HG03432 (cell line): ENCODE measurements at regions not wholly inside any gene's neighbourhood (a gene's known extent, or its start where the extent isn't known, plus 50 kb on each side); places are given as distances from the start of the nearest gene placed in this dataset.

Source experiments
- ATAC-seq: cut with Tn5 transposase; IDR thresholded peaks from one replicate; pipeline ENCODE4 v1.9.1; 2021; ENCODE audit warnings: mild to moderate bottlenecking, moderate library complexity; ENCODE audit not compliant: unreplicated experiment

DNA sequence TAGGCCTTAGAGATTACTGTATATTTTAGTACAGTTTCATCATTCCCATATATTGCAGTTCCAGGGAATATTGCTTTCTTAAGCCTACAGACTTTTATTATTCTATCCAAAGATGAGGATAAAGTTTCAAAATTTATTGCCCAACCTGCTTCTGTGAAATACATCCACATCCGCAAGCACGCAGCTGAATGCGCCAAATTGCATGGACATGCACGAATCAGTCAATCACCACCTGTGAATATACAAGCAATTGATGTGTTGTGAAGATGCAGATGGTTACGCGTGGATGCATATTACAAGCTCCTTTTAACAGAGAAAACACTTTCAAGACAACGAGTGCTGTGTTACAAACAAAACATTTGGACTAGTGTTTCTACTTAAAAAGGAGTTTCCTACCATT is 577.8 kb upstream of the PLXNA2 start:
- no peak for ATAC-seq

DNA sequence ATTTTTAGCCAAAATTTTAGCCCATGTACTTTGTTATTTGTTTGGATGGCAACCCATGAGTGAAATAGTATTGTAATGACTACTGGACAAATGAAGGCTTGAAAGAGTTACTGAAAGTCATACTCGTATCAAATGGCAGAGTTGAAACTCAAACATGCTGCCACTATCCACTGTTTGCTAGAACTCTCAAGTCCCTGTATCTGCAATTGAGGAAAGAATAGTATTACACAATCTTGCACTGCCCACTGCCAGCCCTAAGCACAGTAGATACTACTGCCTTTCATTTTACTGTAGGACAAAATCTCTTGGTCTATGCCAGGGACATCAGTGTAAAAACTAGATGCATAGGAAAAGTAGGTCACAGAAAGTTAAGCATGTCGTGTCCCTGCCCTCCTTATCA is 581.1 kb upstream of the PLXNA2 start:
- no peak for ATAC-seq

DNA sequence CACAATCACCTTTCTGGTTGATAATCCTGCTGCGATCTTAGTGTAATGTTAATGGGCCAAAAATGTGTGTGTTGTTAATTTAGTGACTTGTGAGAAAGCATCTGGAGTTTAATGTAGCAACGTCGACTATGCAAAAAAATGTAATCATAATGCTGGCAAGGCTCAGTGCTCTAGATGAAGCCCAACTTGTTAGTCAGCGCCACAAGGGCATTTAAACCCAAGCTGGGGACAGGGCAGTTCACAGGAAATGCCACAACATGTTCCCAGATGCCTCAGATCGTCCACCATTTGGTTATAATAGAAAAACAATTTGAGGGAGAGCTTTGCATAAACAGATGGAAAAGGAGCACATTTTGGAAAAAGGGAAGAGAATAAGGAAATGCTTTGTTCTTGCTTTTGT is 585.4 kb upstream of the PLXNA2 start:
- no peak for ATAC-seq

DNA sequence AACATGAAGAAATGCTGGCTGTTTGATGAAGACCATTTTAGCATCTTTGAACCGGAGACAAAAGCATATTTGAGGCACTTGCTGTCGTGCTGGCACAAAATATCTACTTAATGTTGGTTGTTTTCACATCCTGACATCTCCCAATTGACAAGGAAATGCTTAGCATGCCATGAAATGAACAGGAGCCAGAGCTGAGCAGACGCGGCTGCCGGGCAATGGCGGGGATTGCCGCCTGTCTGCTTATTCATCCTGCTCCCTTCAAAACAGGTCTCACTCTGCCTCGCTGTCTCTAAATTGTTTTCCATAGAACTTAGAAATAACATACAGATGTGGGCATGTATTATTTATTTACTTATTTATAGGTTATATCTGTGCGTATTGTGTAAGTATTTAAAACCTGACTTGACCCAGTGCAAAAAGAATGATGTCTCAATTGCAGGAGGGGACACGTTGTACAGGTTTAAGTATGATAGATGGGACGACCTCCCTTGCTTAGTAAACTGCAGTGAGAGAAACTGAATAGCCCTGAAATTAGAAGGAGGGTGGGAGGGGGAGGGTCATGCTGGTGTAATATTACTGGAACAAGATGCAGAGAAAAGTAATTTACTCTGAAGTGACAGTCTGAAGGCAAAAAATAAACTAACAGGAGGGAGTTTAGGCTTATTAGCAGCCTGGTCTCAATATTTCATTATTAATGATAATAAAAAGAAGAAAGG is 590.4 kb upstream of the PLXNA2 start:
- no peak for ATAC-seq

DNA sequence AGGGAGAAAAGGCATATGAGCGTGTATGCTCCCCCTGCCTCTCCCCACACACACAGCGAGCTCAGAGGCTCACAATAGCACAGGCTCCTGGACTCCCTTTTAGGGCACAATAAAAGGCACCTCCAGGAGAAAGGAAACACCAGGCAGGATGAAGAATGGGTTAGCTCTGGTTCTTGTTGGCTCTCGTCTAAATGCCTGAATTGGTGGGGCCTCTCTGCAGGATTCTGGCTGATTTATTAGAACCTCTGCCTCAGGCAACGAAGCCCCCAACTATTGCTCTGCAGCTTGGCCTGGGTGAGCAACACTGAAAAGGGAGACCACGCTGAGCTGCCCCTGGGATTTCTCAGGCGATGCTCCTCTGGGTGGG is 590.9 kb upstream of the PLXNA2 start:
- ATAC-seq = no peak

DNA sequence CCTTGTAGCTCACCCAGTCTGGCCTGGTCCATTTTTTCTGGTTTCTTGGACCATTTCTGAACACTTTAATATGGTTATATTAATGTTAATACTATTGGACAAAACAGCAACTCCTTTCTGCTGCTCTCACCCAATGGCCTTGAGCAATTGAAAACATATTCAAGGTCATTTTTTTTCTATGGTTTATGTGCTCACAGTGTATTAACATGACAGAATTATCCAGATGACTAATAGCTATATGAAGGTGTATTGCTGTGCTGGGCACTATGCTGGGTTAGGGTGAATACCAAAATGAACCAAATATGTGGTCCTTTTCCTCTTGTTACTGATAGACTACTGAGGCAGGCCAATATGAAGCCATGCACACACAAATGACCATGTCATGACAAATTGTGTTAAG is 591.6 kb upstream of the PLXNA2 start:
- no peak for ATAC-seq

DNA sequence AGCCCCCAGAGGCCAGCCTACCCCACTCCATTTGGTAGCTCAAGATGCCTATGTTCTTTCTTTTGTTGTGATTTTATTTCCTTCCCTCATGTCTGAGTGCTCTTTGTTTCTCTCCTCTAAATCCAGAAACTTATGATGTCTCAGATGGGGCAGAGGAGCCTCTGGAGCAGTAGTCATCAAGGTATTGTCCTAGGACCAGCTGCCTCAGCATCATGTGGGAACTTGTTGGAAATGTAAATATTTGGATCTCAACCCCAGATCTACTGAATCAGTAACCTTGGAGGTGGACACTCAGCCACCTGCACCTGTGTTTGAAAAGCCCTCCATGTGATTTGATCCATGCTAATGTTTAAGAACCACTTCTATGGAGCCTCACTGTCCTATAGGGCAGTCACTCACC is 593.1 kb upstream of the PLXNA2 start:
- ATAC-seq = no peak

DNA sequence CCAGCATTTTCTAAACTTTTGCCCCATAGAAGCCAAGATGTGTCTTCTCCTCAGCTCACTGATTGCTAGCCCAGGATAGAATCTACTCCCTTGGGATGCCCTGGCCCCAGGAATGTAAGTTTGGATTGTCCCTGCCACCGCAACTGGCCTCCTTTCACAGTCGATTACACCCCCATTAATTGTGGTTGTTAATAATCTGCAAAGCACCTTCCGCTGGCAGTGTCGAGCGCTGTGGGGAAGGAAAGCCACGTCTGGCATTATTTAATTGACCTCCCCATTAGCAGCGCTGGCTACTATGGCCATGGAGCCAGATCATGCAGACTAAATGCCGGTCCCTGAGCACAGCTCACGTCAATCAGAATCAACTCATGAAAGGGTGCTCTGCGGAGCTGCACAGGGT is 597.3 kb upstream of the PLXNA2 start:
- ATAC-seq = no peak

DNA sequence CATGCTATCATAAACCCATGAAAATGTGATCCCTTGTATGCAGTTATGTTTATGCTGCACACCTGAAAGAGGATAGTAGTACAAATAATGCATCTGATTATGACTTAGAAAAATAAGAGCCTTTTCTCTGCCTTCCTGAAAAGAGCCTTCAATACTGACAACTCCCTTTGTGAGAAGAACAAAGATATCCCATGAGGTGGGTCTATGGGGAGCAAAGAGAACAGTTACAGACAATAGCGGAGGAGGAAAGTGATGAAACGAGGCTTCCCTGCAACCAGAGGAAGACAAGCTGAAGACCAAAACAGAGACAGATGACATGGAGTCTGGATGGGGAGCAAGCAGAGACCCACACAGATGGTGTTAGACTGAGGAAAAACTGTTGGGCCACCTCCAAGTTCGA is 598.3 kb upstream of the PLXNA2 start:
- ATAC-seq = no peak

DNA sequence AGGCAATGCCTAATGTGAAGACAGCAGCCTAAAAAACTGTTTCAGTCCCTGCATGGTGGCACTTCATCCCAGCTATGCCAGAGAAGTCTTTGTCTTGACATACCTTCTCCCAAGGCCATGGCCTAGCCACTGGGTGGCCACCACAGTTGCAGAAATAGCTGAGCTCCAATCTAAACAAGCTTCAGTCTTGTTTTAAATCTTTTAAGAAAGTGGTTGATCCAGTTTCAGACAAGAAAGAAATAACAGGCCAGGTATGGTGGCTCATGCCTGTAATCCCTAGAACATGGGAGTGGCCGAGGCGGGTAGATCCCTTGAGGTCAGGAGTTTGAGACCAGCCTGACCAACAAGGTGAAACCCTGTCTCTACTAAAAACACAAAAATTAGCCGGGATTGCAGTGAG is 600.0 kb upstream of the PLXNA2 start:
- no peak for ATAC-seq

DNA sequence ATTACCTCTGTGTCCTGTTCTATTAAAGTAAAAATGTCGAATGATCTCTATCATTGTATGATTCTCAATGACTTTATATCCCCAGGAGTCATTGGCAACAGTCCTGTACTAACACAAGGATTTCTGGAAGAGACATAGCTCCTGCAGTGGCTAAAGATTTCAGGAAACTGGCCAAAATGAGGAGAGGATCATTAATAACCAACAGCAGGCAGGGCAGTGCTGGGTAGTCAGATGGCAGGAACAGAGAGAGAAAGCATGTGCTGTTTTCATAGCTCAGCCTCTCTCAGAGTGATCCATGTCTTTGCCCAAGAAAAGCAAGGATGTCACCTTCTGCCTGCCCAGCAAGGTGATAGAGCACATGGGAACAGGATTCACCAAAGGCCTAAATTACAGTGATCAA is 604.7 kb upstream of the PLXNA2 start:
- ATAC-seq = no peak

DNA sequence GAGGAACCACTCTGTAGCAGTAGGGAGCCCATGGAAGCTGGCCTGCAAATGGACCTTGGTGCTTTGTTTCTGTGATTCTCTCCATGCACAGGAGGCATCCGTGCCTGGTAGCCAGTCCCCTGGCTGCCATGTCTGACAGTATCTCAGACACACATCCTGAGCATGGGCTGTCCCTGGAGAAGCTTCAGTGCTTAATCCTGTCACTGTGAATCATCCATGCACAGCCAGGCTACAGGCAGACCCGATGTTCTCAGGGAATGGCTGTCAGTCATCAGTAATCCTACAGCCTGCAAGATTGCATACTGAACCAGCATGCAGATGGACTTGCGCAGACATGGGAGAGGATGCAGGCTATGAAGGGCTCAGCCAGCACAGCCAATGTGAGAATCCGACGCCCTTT is 606.3 kb upstream of the PLXNA2 start:
- ATAC-seq = no peak

DNA sequence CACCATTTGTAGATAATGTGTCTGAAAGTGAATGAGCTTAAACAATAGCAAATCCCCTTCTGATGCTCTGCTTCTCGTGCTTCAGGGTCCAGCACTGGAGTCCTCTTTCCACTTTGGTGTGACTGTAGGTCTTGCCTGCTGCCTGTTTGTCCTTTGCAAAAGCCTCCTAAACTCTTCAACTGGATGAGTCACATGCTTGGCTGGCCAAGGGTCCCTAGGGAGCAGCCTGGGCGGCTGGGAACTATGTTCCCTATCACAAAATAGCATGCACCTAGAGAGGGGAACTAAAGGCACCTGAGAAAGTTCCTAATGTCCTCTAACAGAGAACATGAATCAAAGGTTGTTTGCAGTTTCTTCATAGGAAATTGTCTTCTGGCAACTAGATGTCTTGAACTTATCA is 607.2 kb upstream of the PLXNA2 start:
- no peak for ATAC-seq

DNA sequence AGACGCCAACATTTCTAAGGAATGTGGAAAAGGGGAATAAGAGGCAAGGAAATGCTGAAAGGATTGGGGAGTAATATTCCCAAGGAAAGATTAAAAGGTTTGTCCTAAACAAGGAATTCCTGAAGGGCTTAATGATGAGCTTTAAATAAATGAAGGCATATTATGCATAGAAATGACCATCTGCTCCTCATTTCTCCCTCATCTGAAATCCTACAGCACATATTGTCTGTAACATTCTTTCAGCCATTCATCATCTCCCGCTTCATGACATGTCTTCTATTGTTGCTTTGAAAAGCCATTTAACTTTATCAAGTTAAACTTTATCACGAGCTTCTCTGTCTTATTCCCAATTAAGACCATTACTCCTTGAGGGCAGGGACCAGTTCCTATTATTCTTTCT is 608.7 kb upstream of the PLXNA2 start:
- ATAC-seq = no peak

DNA sequence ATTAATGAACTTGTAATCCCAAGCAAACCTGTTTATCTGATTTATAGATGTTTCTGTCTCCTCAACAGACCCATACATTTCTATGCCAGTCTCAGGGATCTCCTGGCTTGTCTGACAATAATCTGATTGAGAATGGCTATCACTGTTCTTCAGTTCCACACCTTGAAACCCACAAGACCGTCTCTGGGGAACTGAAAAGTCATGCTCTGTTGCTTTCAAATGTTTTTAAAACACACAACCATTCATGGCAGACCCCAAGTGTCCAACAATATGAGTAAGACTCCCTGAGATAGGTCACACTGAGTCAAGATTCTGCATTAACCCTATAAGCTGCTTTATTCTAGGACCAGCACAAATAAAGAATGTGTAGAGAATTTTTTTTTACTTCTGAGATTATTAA is 611.2 kb upstream of the PLXNA2 start:
- ATAC-seq = peak; percentile 86

DNA sequence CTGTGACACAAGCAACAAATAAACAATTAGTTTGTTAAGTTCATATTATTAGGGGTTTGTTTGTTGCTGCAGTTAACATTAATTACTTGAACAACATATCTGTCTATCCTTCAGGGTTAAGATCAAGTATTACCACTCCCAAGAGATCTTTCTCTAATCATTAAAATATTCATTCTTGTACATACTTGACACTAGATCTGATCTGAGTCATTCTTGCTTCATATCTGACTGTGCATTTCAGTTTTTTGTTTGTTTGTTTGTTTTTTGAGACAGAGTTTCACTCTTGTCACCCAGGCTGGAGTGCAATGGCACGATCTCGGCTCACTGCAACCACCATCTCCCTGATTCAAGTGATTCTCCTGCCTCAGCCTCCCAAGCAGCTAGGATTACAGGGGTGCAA is 613.3 kb upstream of the PLXNA2 start:
- no peak for ATAC-seq

DNA sequence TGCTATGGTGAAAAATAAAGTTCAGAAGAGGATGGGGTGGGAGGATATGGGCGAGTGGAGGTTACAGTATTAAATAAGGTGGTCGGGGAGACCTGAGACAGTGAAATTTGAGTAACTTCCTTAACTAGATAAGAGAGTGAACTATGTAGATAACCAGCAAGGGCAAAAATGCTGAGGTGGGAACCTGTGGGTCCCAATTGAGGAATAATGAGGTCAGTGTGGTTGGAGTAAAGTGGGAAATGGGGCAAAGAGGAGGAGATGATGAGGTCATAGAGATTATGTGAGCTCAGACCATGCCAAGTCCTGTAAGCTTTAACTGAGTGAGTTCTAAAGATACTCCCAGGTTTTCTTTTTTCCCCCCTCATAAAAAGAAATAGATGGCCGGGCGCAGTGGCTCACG is 614.6 kb upstream of the PLXNA2 start:
- ATAC-seq = no peak

DNA sequence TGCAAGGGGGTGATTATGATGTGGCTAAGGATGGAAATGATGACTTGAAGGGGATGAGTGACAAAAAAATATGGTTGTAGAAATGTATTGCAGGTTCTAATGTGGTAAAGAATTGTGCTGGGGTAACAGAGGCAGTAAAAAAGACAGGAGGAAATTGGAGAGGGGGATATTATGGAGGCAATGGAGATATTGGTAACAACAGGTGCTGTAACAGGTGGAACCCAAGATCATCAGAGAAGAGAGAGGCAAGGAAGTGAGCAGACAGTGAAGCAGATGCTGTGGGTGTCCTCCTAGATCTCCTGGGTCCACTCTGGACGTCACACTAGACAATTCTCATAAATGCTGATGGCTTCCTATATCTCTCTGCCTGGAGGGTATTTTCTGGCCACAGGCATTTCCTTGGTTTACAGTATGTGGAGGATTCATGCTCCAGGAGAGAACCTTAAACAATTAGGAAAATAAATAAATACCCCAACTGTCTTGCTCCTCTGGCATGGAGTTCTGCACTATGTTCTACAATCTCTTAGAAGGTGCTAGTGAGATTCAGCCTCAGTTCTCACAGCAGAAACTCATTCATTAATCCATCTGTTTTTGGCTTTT is 620.3 kb upstream of the PLXNA2 start:
- ATAC-seq = no peak

DNA sequence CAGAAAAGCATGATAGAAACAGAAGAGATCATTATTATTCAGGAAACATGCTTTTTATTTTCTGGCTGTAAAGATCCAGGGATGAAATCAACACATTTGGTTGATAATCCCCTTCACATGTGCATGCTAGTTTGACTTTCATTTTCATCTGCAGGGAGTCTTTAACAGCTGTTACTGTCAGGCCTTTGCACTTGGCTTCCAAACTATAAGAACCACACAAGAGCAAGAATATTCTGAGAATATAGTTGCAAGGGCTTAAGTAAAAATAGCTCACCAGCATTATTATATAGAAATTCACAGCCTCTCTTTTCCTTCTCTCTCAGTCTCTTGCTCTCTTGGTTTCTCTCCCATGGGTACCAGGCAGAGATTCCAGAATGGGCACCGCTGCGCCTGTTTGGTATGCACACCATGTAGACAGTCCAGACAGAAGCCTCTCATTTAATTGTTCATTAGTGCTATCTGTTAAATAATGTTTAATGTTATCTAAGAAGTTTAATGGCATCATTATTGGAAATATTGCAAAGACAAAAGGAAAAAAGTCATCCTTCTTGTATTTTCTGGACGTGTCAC is 622.3 kb upstream of the PLXNA2 start:
- no peak for ATAC-seq

DNA sequence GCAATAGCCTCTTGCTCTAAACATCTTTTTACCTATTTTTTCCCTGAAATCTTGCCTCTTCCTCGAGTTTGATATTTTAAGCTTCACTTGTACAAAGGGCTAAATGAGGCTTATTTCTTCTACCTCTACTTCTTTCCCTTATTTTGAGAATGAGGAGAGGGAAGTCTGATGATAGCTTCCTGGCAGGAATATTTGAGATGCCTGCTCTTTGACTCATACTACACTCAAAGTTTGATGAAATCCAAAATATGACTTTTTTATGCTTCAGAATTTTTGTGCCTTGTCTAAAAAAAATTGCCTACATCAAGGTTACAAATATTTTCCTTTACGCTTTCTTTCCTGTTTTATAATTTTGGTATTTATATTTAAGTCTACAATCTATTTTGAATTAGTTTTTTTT is 624.4 kb upstream of the PLXNA2 start:
- no peak for ATAC-seq

DNA sequence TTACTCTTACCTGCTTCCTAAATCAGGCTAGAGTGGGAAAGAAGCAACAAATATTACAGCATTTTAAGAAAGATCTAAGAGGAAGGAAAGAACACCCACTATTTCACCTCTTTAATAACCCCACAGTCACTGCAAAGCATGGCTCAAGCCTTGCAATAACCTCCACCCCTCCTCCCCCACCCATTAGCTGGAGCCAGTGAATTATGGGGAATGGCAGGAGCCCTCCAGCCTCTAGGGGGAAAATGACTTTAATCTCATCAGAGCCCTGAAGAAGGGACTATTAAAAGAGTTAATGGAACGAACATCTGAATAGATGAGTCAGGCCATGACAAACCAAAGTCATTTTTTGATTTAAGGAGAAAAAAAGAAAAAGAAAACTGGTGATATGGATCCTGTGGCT is 630.7 kb upstream of the PLXNA2 start:
- ATAC-seq = no peak

DNA sequence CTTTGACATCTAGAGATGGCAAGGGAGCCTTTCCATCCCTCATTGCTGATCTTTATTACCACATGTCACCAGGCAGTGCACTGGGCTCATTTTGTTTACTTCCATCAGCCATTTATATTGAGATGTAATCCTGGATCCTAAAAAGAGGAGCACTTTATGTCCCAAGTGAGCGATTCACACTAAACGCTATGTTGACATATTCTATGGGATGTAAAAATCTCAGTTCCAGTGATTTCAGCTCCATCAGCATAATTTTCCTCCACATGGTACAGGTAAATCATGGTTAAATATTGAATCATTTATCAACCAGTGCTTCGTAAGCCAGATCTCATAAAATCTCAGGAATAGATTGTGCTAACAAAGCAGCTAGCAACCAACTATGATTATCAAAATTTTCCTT is 634.8 kb upstream of the PLXNA2 start:
- no peak for ATAC-seq
